ENCODE measurements at regions not wholly inside any gene's neighbourhood (a gene's known extent, or its start where the extent isn't known, plus 50 kb on each side); places are given as distances from the start of the nearest gene placed in this dataset.

DNA sequence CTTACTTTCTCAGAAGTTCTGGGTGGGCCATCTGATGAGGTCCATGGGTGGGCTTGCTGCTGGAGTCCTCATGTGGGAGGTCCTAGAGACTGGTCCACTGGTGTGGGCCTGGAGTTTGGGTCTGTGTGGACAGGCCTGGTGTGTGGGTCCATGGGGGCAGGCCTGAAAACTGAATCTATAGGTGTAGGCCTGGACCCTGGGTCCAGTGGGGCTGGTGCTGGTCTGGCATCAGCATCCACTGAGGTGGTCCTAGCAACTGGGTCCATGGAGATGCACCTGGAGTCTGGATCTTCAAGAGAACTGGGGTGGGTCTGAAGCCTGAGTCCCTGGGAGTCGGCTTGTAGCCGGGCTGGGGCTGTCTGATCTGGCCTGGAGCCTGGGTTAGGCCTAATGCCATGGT lies 253.8 kb upstream of the CCL2 start:
- Mint-ChIP-seq H3K27ac (ENCODE audit: unreplicated experiment) (no peak overlapping the region), H3K4me1 (ENCODE audit: low read depth, unreplicated experiment) (no peaks in the 10 kb centered on the region), H3K36me3 (ENCODE audit: unreplicated experiment) (peaks cover 32% of the 10 kb centered on the region), H3K9me3 (ENCODE audit: unreplicated experiment) (peaks cover 15% of the 10 kb centered on the region), H3K4me3 (ENCODE audit: unreplicated experiment) (no peak overlapping the region), H3K27me3 (ENCODE audit: unreplicated experiment) (no peaks in the 10 kb centered on the region)
- TF ChIP-seq, protein P1, sequence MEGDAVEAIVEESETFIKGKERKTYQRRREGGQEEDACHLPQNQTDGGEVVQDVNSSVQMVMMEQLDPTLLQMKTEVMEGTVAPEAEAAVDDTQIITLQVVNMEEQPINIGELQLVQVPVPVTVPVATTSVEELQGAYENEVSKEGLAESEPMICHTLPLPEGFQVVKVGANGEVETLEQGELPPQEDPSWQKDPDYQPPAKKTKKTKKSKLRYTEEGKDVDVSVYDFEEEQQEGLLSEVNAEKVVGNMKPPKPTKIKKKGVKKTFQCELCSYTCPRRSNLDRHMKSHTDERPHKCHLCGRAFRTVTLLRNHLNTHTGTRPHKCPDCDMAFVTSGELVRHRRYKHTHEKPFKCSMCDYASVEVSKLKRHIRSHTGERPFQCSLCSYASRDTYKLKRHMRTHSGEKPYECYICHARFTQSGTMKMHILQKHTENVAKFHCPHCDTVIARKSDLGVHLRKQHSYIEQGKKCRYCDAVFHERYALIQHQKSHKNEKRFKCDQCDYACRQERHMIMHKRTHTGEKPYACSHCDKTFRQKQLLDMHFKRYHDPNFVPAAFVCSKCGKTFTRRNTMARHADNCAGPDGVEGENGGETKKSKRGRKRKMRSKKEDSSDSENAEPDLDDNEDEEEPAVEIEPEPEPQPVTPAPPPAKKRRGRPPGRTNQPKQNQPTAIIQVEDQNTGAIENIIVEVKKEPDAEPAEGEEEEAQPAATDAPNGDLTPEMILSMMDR (IDR thresholded peaks at IDR 0.05; ENCODE audit: partially characterized antibody, unreplicated experiment): no peak
- no peak for DNase-seq

DNA sequence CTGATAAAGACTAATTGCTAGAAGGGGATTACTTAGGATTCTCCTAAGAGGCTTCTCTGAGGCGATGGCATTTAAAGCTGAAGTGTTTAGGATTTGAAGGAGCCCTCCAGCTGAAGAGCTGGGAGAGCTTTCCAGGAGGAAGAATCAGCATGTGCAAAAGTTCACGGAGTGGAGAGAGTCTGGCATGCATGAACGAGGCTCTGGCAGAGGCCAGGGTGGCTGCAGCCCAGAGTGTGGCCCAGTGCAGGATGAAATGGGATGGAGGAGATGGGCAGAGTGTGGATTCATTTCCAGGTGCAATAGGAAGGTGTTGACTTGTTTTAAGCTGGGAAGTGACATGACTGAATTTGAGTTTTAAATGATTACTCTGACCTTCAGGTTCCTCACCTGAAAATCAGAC lies 249.0 kb upstream of the CCL2 start:
- Mint-ChIP-seq H3K9me3 (ENCODE audit: unreplicated experiment) (peaks cover 7% of the 10 kb centered on the region), H3K27me3 (ENCODE audit: unreplicated experiment) (no peaks in the 10 kb centered on the region), H3K4me1 (ENCODE audit: low read depth, unreplicated experiment) (no peaks in the 10 kb centered on the region), H3K27ac (ENCODE audit: unreplicated experiment) (no peak overlapping the region), H3K36me3 (ENCODE audit: unreplicated experiment) (peaks cover 17% of the 10 kb centered on the region), H3K4me3 (ENCODE audit: unreplicated experiment) (no peak overlapping the region)
- no peak for DNase-seq
- TF ChIP-seq, protein P1 (IDR thresholded peaks at IDR 0.05; ENCODE audit: partially characterized antibody, unreplicated experiment): no peak

- Mint-ChIP-seq H3K9me3 (ENCODE audit: unreplicated experiment) (peaks cover 2% of the 10 kb centered on the region), H3K36me3 (ENCODE audit: unreplicated experiment) (peaks cover 2% of the 10 kb centered on the region), H3K4me3 (ENCODE audit: unreplicated experiment) (no peak overlapping the region), H3K4me1 (ENCODE audit: low read depth, unreplicated experiment) (peaks cover 8% of the 10 kb centered on the region), H3K27me3 (ENCODE audit: unreplicated experiment) (no peaks in the 10 kb centered on the region), H3K27ac (ENCODE audit: unreplicated experiment) (no peak overlapping the region)
- TF ChIP-seq, protein P1 (IDR thresholded peaks at IDR 0.05; ENCODE audit: partially characterized antibody, unreplicated experiment): no peak
- no peak for DNase-seq
Observed at GRCh38 chr17:34008125-34008524, 247.0 kb upstream of the CCL2 start.

DNA sequence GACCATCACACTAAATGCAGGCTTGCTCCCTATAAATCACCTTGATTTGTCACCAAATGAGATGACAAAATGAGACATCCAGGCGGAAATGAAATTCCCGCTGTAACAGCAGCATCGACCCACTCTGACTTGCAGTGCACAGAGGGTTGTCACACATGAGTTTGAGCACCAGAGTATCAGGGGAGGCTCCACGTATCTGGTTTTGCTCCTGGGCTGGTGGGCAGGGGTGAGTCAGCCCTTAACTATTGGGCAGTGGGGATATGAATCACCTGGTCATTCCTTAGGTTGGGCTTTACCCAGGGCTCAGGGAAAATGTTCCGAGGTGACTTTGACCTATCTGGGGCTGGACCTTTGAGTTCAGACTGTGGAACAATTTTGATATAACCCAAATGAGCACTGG lies 245.2 kb upstream of the CCL2 start:
- Mint-ChIP-seq H3K27me3 (ENCODE audit: unreplicated experiment) (no peaks in the 10 kb centered on the region), H3K4me3 (ENCODE audit: unreplicated experiment) (no peak overlapping the region), H3K36me3 (ENCODE audit: unreplicated experiment) (no peaks in the 10 kb centered on the region), H3K27ac (ENCODE audit: unreplicated experiment) (no peak overlapping the region), H3K4me1 (ENCODE audit: low read depth, unreplicated experiment) (peaks cover 8% of the 10 kb centered on the region), H3K9me3 (ENCODE audit: unreplicated experiment) (peaks cover 2% of the 10 kb centered on the region)
- TF ChIP-seq, protein P1 (IDR thresholded peaks at IDR 0.05; ENCODE audit: partially characterized antibody, unreplicated experiment): no peak
- no peak for DNase-seq

- Mint-ChIP-seq H3K9me3 (ENCODE audit: unreplicated experiment) (peaks cover 2% of the 10 kb centered on the region), H3K4me3 (ENCODE audit: unreplicated experiment) (no peak overlapping the region), H3K27ac (ENCODE audit: unreplicated experiment) (no peak overlapping the region), H3K27me3 (ENCODE audit: unreplicated experiment) (no peaks in the 10 kb centered on the region), H3K4me1 (ENCODE audit: low read depth, unreplicated experiment) (peaks cover 8% of the 10 kb centered on the region), H3K36me3 (ENCODE audit: unreplicated experiment) (no peaks in the 10 kb centered on the region)
- TF ChIP-seq, protein P1 (IDR thresholded peaks at IDR 0.05; ENCODE audit: partially characterized antibody, unreplicated experiment): no peak
- no peak for DNase-seq
Observed at GRCh38 chr17:34010534-34010933, 244.6 kb upstream of the CCL2 start.

Data from glutamatergic neuron (in vitro differentiated cells).